Skeletal muscle tissue (tissue), 3 donors: ENCODE measurements at regions not wholly inside any gene's neighbourhood (a gene's known extent, or its start where the extent isn't known, plus 50 kb on each side); places are given as distances from the start of the nearest gene placed in this dataset.

Experiments
- H3K27ac ChIP-seq: one replicate; pipeline ENCODE4 v1.7.0; 2013; ENCODE audit warnings: mild to moderate bottlenecking, low read depth, low read length, inconsistent platforms
- H3K27me3 ChIP-seq, 3 donors: one replicate each; pipeline ENCODE4 v1.7.0; 2013; ENCODE audit warnings: low read length in 3 of 3; ENCODE audit not compliant: control insufficient read depth in 3 of 3, insufficient read depth in 3 of 3
- H3K36me3 ChIP-seq, 3 donors: one replicate each; pipeline ENCODE4 v1.7.0; 2013; ENCODE audit warnings: low read length in 3 of 3; ENCODE audit not compliant: control insufficient read depth in 3 of 3, insufficient read depth in 3 of 3
- H3K4me1 ChIP-seq, 3 donors: one replicate each; pipeline ENCODE4 v1.7.0; 2013; ENCODE audit warnings: low read length in 3 of 3, mild to moderate bottlenecking in 3 of 3; ENCODE audit not compliant: control insufficient read depth in 3 of 3, insufficient read depth in 3 of 3
- H3K4me3 ChIP-seq, 3 donors: one replicate each; pipeline ENCODE4 v1.7.0; 2013; ENCODE audit warnings: low read length in 3 of 3
- H3K9ac ChIP-seq, 3 donors: one replicate each; pipeline ENCODE4 v1.7.0; 2013; ENCODE audit warnings: low read length in 3 of 3, mild to moderate bottlenecking in 3 of 3, moderate library complexity in 2 of 3, low read depth in 1 of 3
- H3K9me3 ChIP-seq, 3 donors: one replicate each; pipeline ENCODE4 v1.7.0; 2013; ENCODE audit warnings: low read length in 3 of 3; ENCODE audit not compliant: control insufficient read depth in 3 of 3
- donor health status: Osteomylitis.

DNA sequence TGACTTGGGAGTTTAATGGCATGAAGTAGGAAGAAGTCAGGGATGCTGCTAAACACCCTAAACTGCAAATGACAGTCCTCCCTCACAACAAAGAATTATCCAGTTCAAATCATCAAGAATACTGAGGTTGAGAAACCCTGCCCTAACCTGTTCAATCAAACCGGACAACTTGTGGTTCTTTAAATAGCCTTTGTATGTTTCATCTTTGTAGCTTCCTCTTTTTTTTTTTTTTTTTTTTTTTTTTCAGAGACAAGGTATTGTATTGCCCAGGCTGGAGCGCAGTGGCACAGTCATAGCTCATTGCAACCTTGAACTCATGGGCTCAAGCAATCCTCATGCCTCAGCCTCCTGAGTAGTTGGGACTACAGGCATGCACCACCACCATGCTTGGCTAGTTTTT is 52.5 kb upstream of the TTC29 start:
- no peaks in the 10 kb centered on the region for H3K36me3 ChIP-seq
- no peaks in the 10 kb centered on the region for H3K9me3 ChIP-seq
- no peak overlapping the region for H3K9ac ChIP-seq
- H3K4me1 ChIP-seq, result no peaks in the 10 kb centered on the region
- no peaks in the 10 kb centered on the region for H3K27me3 ChIP-seq
- H3K27ac ChIP-seq, result no peak overlapping the region
- H3K4me3 ChIP-seq, result no peak overlapping the region

DNA sequence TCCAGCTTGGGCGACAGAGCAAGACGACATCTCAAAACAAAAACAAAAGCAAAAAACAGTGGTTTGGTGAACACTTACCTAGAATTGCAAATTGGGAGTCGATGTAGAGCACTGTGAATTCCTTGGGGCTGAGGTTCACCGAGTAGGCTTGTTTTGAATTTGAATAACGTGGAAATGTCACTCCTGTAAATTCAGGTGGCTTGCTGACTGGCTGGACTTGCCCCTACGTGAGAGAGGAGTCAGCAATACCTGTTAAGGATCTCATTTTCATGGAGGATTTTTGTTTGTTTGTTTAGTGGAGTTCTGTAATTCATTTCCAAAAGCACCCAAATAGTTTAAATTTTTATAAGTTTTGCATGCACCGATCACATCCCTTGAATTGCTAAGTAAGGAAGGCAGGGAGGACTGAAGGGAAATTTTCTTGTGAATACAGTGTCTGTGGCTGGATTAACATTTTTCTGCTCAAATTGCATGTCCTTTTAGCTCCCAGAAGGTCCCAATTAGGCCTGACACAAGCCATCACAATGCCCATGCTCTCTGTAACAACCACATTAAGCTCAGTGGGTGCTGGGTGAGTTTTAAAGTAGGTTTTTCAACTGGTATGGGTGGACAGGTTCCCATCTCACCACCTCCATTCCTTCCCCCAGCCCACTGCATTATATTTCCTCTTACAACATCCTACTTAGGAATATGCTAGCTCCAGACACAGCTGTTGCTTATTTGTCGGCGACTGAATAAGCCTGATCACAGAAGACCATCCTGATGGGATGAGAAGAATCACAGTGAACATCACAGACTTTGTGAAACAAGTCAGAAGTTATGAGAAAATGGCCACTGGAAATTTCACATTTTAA is 58.5 kb upstream of the TTC29 start:
- Histone ChIP-seq H3K9ac (no peak overlapping the region), H3K4me1 (no peaks in the 10 kb centered on the region), H3K27me3 (no peaks in the 10 kb centered on the region), H3K9me3 (no peaks in the 10 kb centered on the region), H3K36me3 (no peaks in the 10 kb centered on the region), H3K27ac (no peak overlapping the region), H3K4me3 (no peak overlapping the region)

DNA sequence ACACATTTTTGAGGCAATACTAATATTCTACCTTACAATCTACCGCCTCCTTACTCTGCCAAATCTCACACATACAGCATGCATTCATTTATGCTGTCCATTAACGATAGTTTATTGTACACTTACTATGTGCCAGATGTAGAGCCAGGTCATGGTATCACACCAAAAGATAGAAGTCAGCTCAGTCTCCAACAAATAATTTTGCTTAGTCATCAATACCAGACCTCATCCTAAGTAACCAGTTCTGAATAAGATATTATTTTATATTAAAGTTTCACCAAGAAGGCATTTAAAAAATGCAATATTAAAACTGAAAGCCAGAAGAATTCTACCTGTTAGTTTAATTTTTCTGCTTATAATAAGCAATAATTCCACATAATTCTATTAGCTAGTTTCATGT is 60.6 kb upstream of the TTC29 start:
- Histone ChIP-seq H3K36me3 (no peaks in the 10 kb centered on the region), H3K4me3 (no peak overlapping the region), H3K27me3 (no peaks in the 10 kb centered on the region), H3K9ac (no peak overlapping the region), H3K9me3 (no peaks in the 10 kb centered on the region), H3K27ac (no peak overlapping the region), H3K4me1 (no peaks in the 10 kb centered on the region)

DNA sequence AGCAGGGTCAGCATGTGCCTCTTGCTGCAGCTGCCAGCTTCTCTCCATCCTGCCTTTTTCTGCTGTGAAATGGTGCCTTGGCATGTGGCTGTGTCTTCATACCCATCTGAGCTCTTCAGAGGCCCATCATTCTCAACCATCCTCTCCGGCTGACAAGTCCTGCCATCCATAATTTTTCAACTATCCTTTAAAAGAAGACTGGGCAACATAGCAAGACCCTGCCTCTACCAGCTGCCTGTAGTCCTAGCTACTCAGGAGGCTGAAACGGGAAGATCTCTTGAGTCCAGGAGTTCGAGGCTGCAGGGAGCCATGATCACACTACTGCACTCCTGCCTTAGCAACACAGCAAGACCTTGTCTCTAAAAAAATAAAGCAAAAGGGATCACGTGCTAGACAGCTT is 64.2 kb upstream of the TTC29 start:
- Histone ChIP-seq H3K27me3 (no peaks in the 10 kb centered on the region), H3K9me3 (no peaks in the 10 kb centered on the region), H3K36me3 (no peaks in the 10 kb centered on the region), H3K27ac (no peak overlapping the region), H3K4me1 (no peaks in the 10 kb centered on the region), H3K9ac (no peak overlapping the region), H3K4me3 (no peak overlapping the region)

DNA sequence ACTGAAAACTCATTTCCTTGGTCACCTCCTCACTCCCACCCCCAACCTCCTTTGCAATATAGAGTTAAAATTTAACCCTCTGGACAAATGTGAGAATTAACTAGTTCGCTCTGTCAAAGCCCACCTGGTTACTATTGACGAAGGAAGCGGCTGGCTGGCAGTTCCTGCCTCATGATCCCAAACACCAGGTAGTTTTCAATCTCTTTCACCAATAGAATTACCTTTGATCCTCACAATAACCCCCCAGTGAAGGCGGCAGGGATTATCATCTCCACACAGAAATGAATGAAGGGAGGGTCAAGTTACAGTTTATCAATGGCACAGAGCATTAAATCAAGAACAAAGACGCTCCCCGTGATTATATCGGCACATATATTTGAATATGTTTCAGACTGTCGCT is 65.7 kb upstream of the TTC29 start:
- no peak overlapping the region for H3K4me3 ChIP-seq

DNA sequence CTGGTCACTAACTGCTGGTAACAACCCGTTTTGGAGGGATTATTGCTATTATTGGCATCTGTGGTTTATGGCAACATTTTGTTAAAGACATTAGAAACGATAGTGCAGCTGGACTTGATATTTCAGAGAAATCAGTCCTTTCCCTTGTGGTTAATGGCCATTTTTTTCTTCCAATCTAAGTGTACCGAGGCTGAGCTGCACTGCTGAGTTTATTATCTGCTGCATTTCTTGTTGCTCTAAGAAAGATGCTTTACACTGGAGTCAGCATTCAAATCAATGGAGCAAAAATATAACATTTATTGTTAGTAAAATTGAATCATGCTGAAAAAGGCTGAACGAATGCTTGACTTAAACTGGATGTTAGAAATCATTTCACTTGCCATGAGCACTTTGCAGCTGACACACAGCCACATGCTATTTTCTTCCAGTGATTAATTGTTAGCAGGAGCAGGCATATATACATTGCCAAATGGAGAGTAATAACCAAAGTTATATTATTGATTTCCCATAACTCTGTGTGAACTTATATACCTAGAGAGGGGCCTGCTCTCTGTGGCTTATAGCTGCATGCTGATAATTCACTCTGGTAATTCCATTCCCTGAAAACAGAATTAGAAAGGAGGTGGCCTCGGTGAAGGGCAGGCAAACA is 66.5 kb upstream of the TTC29 start:
- H3K9me3 ChIP-seq, result no peaks in the 10 kb centered on the region
- H3K27me3 ChIP-seq, result no peaks in the 10 kb centered on the region
- no peak overlapping the region for H3K9ac ChIP-seq
- H3K36me3 ChIP-seq, result no peaks in the 10 kb centered on the region
- H3K4me1 ChIP-seq, result no peaks in the 10 kb centered on the region
- H3K27ac ChIP-seq, result no peak overlapping the region
- no peak overlapping the region for H3K4me3 ChIP-seq

More for the DNA sequence above, 65.7 kb upstream of the TTC29 start:
- no peaks in the 10 kb centered on the region for H3K4me1 ChIP-seq
- H3K27ac ChIP-seq, result no peak overlapping the region
- no peak overlapping the region for H3K9ac ChIP-seq
- no peaks in the 10 kb centered on the region for H3K9me3 ChIP-seq
- H3K27me3 ChIP-seq, result no peaks in the 10 kb centered on the region
- no peaks in the 10 kb centered on the region for H3K36me3 ChIP-seq

DNA sequence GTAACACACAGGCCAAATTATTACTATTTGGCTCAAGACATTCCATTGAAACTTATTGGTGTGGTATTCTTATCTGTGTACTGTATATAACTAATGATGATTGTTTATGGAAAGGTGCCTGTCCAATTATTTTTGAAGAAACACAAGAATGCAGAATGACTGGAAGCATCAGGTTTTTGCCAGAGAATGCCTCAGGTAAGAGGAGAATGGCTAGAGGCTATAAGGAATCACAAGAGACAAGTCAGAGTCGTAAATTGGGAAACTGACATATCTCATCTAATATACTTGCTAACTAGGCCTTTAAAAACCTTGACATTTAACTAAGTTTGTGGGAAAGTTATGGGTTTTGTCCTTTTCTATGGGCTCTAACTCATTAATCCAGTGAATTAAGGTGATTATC is 69.3 kb upstream of the TTC29 start:
- Histone ChIP-seq H3K27ac (no peak overlapping the region), H3K27me3 (no peaks in the 10 kb centered on the region), H3K4me3 (no peak overlapping the region), H3K4me1 (no peaks in the 10 kb centered on the region), H3K9ac (no peak overlapping the region), H3K36me3 (no peaks in the 10 kb centered on the region), H3K9me3 (no peaks in the 10 kb centered on the region)

DNA sequence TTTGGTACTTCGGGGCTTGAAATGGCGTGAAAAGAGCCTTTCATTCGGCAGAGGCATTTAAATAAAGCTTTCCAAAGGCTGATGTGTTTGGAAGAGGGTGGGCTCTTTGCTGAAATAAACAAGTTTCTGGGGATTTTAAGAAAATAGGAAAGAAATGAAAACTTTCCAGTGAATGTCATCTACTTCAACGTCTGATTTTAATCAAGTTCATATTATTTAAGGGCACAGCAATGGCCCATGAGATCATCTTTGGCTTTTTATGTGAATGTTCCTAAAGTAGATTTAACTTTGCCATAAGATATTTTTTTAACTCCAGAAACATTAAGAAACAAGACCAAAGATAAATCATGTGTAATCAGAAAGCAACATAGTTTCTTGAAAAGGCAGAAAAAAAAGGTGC is 69.8 kb upstream of the TTC29 start:
- Histone ChIP-seq H3K27me3 (no peaks in the 10 kb centered on the region), H3K27ac (no peak overlapping the region), H3K9me3 (no peaks in the 10 kb centered on the region), H3K36me3 (no peaks in the 10 kb centered on the region), H3K9ac (no peak overlapping the region), H3K4me1 (no peaks in the 10 kb centered on the region), H3K4me3 (no peak overlapping the region)

DNA sequence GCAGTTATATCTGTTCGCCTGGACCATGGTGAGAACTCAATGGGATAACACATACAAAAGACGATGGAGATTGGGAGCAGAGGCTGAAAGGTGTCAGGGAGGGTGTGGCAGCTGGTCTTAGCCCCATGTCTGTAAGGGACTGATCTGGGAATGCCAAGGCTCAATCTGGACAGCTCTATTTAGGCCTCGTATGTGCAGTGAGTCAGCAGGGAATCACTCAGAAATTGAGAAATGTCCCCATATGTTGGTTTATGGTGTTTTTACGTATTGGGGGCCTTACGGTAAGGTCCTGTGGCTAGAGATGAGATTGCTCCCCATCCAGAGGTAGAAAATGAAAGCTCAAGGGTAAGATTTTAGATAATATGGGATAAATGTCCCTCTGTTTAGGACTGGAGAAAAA is 71.4 kb upstream of the TTC29 start:
- H3K9ac ChIP-seq, result no peak overlapping the region
- no peaks in the 10 kb centered on the region for H3K9me3 ChIP-seq
- H3K4me1 ChIP-seq, result no peaks in the 10 kb centered on the region
- no peaks in the 10 kb centered on the region for H3K36me3 ChIP-seq
- no peak overlapping the region for H3K4me3 ChIP-seq
- no peaks in the 10 kb centered on the region for H3K27me3 ChIP-seq
- no peak overlapping the region for H3K27ac ChIP-seq

DNA sequence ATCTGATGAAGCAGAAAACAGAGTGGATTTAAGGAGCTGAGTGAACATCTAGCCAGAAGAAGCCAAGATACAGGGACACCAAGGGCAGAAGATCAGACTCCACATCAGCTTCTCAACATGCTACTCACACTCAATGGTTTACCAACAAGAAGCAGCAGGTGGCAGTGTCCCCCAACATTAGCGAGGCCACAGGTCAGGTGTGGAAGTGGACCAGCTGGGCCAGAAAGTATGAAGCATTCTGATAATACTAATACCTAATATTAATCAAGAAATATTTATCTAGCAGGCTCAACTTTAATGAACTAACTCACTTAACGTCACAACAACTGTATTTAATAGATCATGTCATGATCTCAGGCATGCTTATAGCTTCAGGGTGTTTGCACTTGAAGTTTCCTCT is 73.4 kb upstream of the TTC29 start:
- H3K36me3 ChIP-seq, result no peaks in the 10 kb centered on the region
- no peak overlapping the region for H3K4me3 ChIP-seq
- no peaks in the 10 kb centered on the region for H3K27me3 ChIP-seq
- H3K4me1 ChIP-seq, result no peaks in the 10 kb centered on the region
- no peaks in the 10 kb centered on the region for H3K9me3 ChIP-seq
- no peak overlapping the region for H3K27ac ChIP-seq
- no peak overlapping the region for H3K9ac ChIP-seq
